SK-N-SH treated with all-trans-retinoic acid at 6 μM for 48 hours (cell line): ENCODE measurements at regions not wholly inside any gene's neighbourhood (a gene's known extent, or its start where the extent isn't known, plus 50 kb on each side); places are given as distances from the start of the nearest gene placed in this dataset.

Experiments
- ARNTL ChIP-seq: fragments of 450-650 bp; formaldehyde crosslinking; IDR thresholded peaks from 2 replicates; pipeline ENCODE4 v1.5.0; 2020; ENCODE audit warnings: low read depth, mild to moderate bottlenecking, moderate library complexity, borderline replicate concordance
- GLIS3 ChIP-seq: fragments of 250-450 bp; sonication (Bioruptor Pico); IDR thresholded peaks from 2 replicates; pipeline ENCODE4 v1.5.0; 2020; ENCODE audit warnings: mild to moderate bottlenecking, moderate library complexity
- ISL1 ChIP-seq: fragments of 250-450 bp; sonication (Bioruptor Pico); IDR thresholded peaks from 2 replicates; pipeline ENCODE4 v2.1.2; 2022; ENCODE audit warnings: mild to moderate bottlenecking, moderate library complexity
- PATZ1 ChIP-seq: fragments of 250-450 bp; sonication (Bioruptor Pico); IDR thresholded peaks from 2 replicates; pipeline ENCODE4 v1.8.0; 2020; ENCODE audit warnings: mild to moderate bottlenecking, moderate library complexity, borderline replicate concordance
- PPARA ChIP-seq: fragments of 250-450 bp; sonication (Bioruptor Pico); IDR thresholded peaks from 2 replicates; pipeline ENCODE4 v1.5.0; 2020; ENCODE audit warnings: mild to moderate bottlenecking, borderline replicate concordance
- RARB ChIP-seq: fragments of 250-450 bp; sonication (Bioruptor Pico); IDR thresholded peaks from 2 replicates; pipeline ENCODE4 v1.8.0; 2021; ENCODE audit warnings: mild to moderate bottlenecking, moderate library complexity
- SNAI2 ChIP-seq: fragments of 250-450 bp; sonication (Bioruptor Pico); IDR thresholded peaks from 2 replicates; pipeline ENCODE4 v1.5.0; 2020; ENCODE audit warnings: mild to moderate bottlenecking, moderate library complexity
- TSHZ2 ChIP-seq: fragments of 250-450 bp; sonication (Bioruptor Pico); IDR thresholded peaks from 2 replicates; pipeline ENCODE4 v1.5.0; 2020; ENCODE audit warnings: mild to moderate bottlenecking, moderate library complexity
- ZFP3 ChIP-seq: fragments of 250-450 bp; sonication (Bioruptor Pico); IDR thresholded peaks from 2 replicates; pipeline ENCODE4 v1.5.0; 2020; ENCODE audit warnings: mild to moderate bottlenecking, moderate library complexity
- ZNF8 ChIP-seq: fragments of 450-650 bp; formaldehyde crosslinking; IDR thresholded peaks from 2 replicates; pipeline ENCODE4 v1.5.0; 2020; ENCODE audit warnings: mild to moderate bottlenecking, moderate library complexity
- TF ChIP-seq, protein P1 (sequence below): fragments of 250-450 bp; sonication (Bioruptor Pico); IDR thresholded peaks from 2 replicates; pipeline ENCODE4 v1.5.1; 2021; ENCODE audit warnings: mild to moderate bottlenecking, moderate library complexity

- TF ChIP-seq, protein P1, sequence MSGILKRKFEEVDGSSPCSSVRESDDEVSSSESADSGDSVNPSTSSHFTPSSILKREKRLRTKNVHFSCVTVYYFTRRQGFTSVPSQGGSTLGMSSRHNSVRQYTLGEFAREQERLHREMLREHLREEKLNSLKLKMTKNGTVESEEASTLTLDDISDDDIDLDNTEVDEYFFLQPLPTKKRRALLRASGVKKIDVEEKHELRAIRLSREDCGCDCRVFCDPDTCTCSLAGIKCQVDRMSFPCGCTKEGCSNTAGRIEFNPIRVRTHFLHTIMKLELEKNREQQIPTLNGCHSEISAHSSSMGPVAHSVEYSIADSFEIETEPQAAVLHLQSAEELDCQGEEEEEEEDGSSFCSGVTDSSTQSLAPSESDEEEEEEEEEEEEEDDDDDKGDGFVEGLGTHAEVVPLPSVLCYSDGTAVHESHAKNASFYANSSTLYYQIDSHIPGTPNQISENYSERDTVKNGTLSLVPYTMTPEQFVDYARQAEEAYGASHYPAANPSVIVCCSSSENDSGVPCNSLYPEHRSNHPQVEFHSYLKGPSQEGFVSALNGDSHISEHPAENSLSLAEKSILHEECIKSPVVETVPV (CRISPR knock-in tag), result no peak
- TF ChIP-seq SNAI2 (CRISPR knock-in tag) (no peak), ISL1 (CRISPR knock-in tag) (no peak), ZFP3 (CRISPR knock-in tag) (no peak), ZNF8 (CRISPR knock-in tag) (no peak), GLIS3 (CRISPR knock-in tag) (no peak), RARB (CRISPR knock-in tag) (no peak), PATZ1 (CRISPR knock-in tag) (no peak), ARNTL (CRISPR knock-in tag) (no peak), TSHZ2 (CRISPR knock-in tag) (no peak), PPARA (CRISPR knock-in tag) (no peak)
Measured at GRCh38 chr9:12141422-12141821, 551.8 kb upstream of the TYRP1 start.
